ENCODE measurements at regions not wholly inside any gene's neighbourhood (a gene's known extent, or its start where the extent isn't known, plus 50 kb on each side); places are given as distances from the start of the nearest gene placed in this dataset.
A peak's percentile ranks its signal among the peaks of the same experiment; 100 is the strongest.

- peak; percentile 54 for DNase-seq (ENCODE audit: unreplicated experiment)
- ChIA-PET CTCF (interaction anchor here (0.7 to 6.1 kb wide), 18 partner anchors 9 to 120 kb away, joined by 3 to 51 read pairs (median 4); no protein-coding TSS in a partner anchor), POLR2A (interaction anchor here (0.7 to 5.4 kb wide), 25 partner anchors 8 to 1611 kb away, joined by 3 to 65 read pairs (median 10); no protein-coding TSS in a partner anchor)
- no TSS peak for BruUV-seq (replicated peaks)
- Mint-ChIP-seq H3K36me3 (ENCODE audit: insufficient read depth, unreplicated experiment) (peaks cover 35% of the 10 kb centered on the region), H3K4me3 (ENCODE audit: unreplicated experiment) (peak overlapping the region; percentile 21), H3K4me1 (ENCODE audit: insufficient read depth, unreplicated experiment) (peaks cover 57% of the 10 kb centered on the region), H3K9me3 (ENCODE audit: unreplicated experiment) (no peaks in the 10 kb centered on the region), H3K27ac (ENCODE audit: low read depth, unreplicated experiment) (peak overlapping the region; percentile 96), H3K27me3 (ENCODE audit: insufficient read depth, unreplicated experiment) (no peaks in the 10 kb centered on the region)
- intact Hi-C loops (cut with micrococcal nuclease): loop anchor here (5.0 kb wide), 1 partner anchor 46 kb away; no protein-coding TSS in a partner anchor
- TF ChIP-seq CTCF (IDR thresholded peaks at IDR 0.05; ENCODE audit: unreplicated experiment): no peak
Measured at GRCh38 chr7:130996205-130996832, 262.3 kb upstream of the KLF14 start.

- peaks cover 31% of the 10 kb centered on the region for H3K36me3 Mint-ChIP-seq (ENCODE audit: insufficient read depth, unreplicated experiment)
- BruUV-seq (replicated peaks): no TSS peak
- TF ChIP-seq CTCF (IDR thresholded peaks at IDR 0.05; ENCODE audit: unreplicated experiment): no peak
- no peaks in the 10 kb centered on the region for H3K27me3 Mint-ChIP-seq (ENCODE audit: insufficient read depth, unreplicated experiment)
- H3K9me3 Mint-ChIP-seq (ENCODE audit: unreplicated experiment): no peaks in the 10 kb centered on the region
- ChIA-PET CTCF (interaction anchor here (0.7 to 6.1 kb wide), 12 partner anchors 8 to 121 kb away, joined by 3 to 51 read pairs (median 3); no protein-coding TSS in a partner anchor), POLR2A (interaction anchor here (0.7 to 5.4 kb wide), 21 partner anchors 8 to 1612 kb away, joined by 3 to 65 read pairs (median 13); no protein-coding TSS in a partner anchor)
- intact Hi-C loops (cut with micrococcal nuclease): loop anchor here (5.0 kb wide), 1 partner anchor 45 kb away; no protein-coding TSS in a partner anchor
- peak; percentile 73 for DNase-seq (ENCODE audit: unreplicated experiment)
- peaks cover 54% of the 10 kb centered on the region for H3K4me1 Mint-ChIP-seq (ENCODE audit: insufficient read depth, unreplicated experiment)
- peak overlapping the region; percentile 21 for H3K4me3 Mint-ChIP-seq (ENCODE audit: unreplicated experiment)
- H3K27ac Mint-ChIP-seq (ENCODE audit: low read depth, unreplicated experiment): peak overlapping the region; percentile 96
Measured at GRCh38 chr7:130996833-130997231, 262.8 kb upstream of the KLF14 start.

- ChIA-PET CTCF (interaction anchor here (0.7 to 7.7 kb wide), 5 partner anchors 8 to 103 kb away, joined by 3 to 102 read pairs (median 5); no protein-coding TSS in a partner anchor), POLR2A (interaction anchor here (0.7 to 4.5 kb wide), 7 partner anchors 8 to 89 kb away, joined by 3 to 18 read pairs (median 4); no protein-coding TSS in a partner anchor)
- BruUV-seq (replicated peaks): no TSS peak
- H3K9me3 Mint-ChIP-seq (ENCODE audit: unreplicated experiment): no peaks in the 10 kb centered on the region
- H3K4me3 Mint-ChIP-seq (ENCODE audit: unreplicated experiment): no peak overlapping the region
- peaks cover 23% of the 10 kb centered on the region for H3K36me3 Mint-ChIP-seq (ENCODE audit: insufficient read depth, unreplicated experiment)
- H3K27me3 Mint-ChIP-seq (ENCODE audit: insufficient read depth, unreplicated experiment): no peaks in the 10 kb centered on the region
- TF ChIP-seq CTCF (IDR thresholded peaks at IDR 0.05; ENCODE audit: unreplicated experiment): no peak
- DNase-seq (ENCODE audit: unreplicated experiment): peak; percentile 62
- H3K4me1 Mint-ChIP-seq (ENCODE audit: insufficient read depth, unreplicated experiment): peaks cover 49% of the 10 kb centered on the region
- intact Hi-C loops (cut with micrococcal nuclease): loop anchor here (5.0 kb wide), 1 partner anchor 43 kb away; no protein-coding TSS in a partner anchor
- peak overlapping the region; percentile 96 for H3K27ac Mint-ChIP-seq (ENCODE audit: low read depth, unreplicated experiment)
Measured at GRCh38 chr7:130998993-130999602, 265.1 kb upstream of the KLF14 start.

GRCh38 chr7:130999926-131000325 lies 265.9 kb upstream of the KLF14 start:
- no peak for DNase-seq (ENCODE audit: unreplicated experiment)
- H3K9me3 Mint-ChIP-seq (ENCODE audit: unreplicated experiment): no peaks in the 10 kb centered on the region
- H3K4me3 Mint-ChIP-seq (ENCODE audit: unreplicated experiment): no peak overlapping the region
- peaks cover 28% of the 10 kb centered on the region for H3K36me3 Mint-ChIP-seq (ENCODE audit: insufficient read depth, unreplicated experiment)
- H3K4me1 Mint-ChIP-seq (ENCODE audit: insufficient read depth, unreplicated experiment): peaks cover 46% of the 10 kb centered on the region
- CTCF ChIA-PET: interaction anchor here (0.6 to 7.7 kb wide), 6 partner anchors 10 to 103 kb away, joined by 3 to 102 read pairs (median 4); no protein-coding TSS in a partner anchor
- no peak for TF ChIP-seq CTCF (IDR thresholded peaks at IDR 0.05; ENCODE audit: unreplicated experiment)
- BruUV-seq (replicated peaks): no TSS peak
- H3K27me3 Mint-ChIP-seq (ENCODE audit: insufficient read depth, unreplicated experiment): no peaks in the 10 kb centered on the region
- intact Hi-C loops (cut with micrococcal nuclease): loop anchor here (5.0 kb wide), 1 partner anchor 42 kb away; no protein-coding TSS in a partner anchor
- H3K27ac Mint-ChIP-seq (ENCODE audit: low read depth, unreplicated experiment): peak overlapping the region; percentile 96
- POLR2A ChIA-PET: interaction anchor here (0.6 to 4.5 kb wide), 5 partner anchors 12 to 364 kb away, joined by 3 to 18 read pairs (median 4); no protein-coding TSS in a partner anchor
